HG03354 (cell line): ENCODE measurements at regions not wholly inside any gene's neighbourhood (a gene's known extent, or its start where the extent isn't known, plus 50 kb on each side); places are given as distances from the start of the nearest gene placed in this dataset.

Source experiments
- ATAC-seq: cut with Tn5 transposase; IDR thresholded peaks from one replicate; pipeline ENCODE4 v1.9.1; 2021; ENCODE audit warnings: mild to moderate bottlenecking; ENCODE audit not compliant: unreplicated experiment, poor library complexity, severe bottlenecking

DNA sequence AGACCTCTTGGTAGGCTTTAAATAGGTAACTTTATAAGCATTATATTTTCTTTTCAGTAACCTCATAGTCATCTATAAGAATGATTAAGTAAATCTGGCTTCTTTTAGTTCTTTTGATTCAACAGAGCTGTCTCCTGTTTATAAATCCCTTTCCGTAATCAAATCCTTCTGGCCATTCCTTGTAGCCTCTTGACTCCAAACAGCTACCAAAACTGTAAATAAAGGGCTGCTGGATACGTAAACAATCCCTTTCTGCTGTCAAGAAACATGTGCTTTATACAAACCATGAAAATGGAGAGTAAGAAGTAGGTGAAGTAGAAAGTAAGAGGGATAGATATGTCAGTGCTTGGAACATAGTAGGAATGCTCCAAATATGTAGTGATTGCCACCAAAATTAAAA lies 183.2 kb upstream of the CASK start:
- no peak for ATAC-seq

DNA sequence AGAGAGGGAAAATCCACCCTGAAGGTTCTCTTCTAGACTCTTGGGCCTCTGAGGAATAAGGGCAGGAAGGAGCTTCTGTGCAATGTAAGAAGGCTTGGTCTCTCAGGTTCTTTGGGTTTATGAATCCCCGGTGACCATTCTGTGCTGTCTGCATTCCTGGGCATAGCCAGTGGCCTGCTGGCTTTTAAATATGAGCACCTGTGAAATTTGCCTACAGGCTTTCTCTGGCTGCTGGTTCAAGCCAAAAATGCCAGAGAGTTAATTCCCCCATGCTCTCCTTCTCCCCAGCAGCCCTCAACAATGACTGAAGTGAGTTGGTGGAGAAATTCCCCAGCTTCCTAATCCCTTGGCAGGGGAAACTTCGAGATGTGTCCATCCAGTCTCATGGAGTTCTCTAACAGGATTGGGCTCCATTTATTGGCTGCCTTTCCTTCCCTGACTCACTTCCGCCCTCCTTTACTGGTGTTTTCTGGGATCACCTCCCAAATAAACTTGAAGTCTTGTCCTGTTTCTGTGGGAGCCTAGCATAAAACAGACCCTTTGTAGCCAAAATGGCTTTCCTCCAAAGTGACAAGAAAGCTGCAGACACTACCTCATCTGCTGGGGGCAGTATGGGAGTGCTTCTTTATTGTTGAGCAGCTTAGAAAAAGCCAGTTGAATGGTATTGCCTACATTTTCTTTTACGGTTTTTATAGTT lies 179.4 kb upstream of the CASK start:
- no peak for ATAC-seq

DNA sequence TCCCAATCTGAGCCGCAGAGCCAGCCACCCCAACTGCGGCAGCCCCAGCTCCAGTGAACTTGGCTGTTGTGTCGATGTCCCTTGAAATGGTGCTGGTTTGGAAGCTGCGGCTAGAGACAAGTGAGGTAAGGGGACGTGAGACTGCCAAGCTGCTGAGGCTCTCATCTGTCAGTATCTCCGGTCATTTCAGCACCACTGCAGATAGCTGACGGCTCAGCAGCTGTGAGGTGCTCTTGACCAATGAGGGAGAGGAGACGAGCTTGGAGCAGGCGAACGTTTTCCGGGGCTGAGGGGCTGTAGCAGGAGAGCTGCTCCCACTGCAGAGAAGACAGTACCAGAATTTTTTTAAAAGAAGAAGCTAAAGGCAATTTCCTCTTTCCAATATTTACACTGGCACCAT lies 175.5 kb upstream of the CASK start:
- no peak for ATAC-seq

DNA sequence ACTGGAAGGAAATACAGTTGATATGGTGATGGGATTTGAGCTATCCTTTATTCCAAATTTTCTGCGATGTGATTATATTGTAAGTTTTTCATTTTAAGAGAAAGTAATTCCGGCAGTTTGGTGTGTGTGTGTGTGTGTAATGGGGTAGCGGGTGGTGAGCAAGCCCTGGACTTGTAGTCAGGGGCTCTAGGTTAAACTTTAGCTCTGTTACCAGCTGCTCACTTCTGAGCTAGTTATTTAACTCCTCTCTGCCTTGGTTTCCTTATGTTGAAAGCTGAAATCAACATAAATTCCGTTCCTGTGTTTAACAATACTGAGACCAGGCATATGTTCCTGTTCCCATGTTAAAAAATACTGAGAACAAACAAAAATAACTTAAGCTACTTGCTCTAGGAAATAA lies 174.1 kb upstream of the CASK start:
- ATAC-seq, result no peak

DNA sequence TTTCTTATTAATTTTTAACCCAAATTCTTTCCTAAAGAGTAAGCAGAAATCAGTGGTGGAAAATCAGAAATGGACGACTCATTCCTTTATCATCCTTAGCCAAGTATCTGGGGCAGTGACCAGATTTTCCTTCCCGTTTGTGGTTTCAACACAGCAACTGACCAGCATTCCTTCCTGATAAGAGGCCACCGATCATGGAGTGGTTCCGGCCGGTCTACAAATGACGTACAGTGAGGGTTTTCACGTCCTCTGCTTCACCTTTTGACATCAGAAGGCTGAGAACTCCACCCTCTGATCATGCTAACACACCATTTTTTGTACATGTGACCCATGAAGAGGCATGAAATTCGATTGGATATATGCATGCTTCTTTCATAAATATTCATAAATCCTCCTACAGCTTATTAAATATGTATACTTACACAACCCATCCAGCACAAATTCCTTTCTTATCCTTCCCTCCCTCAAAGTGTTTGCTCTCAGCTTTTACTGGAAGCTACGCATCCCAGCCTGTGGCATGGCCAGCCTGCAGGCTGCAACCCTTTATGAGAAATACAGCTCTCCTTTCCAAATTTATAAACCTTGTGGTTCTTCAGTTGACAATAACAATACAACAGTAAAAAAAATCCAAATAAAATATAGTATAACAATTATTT lies 173.0 kb upstream of the CASK start:
- no peak for ATAC-seq

DNA sequence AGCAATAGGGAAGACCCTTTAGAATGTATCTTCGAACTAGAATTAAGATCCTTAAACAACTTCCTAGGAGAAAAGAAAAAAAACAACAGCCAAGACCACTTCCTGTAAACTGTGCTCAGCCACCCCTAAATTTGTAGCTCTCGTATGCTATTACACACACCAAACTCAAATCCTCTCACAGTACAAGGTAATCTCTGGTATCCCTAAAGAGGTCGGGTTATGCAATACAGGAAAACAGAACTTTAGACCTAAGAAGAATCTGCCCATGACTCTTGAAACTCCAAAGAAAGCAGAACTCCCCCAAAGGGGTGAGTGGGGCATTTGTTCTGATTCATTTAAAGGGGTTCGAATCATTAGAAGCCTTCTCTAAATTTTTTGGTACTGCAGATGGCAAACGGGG lies 170.9 kb upstream of the CASK start:
- peak; percentile 22 for ATAC-seq

DNA sequence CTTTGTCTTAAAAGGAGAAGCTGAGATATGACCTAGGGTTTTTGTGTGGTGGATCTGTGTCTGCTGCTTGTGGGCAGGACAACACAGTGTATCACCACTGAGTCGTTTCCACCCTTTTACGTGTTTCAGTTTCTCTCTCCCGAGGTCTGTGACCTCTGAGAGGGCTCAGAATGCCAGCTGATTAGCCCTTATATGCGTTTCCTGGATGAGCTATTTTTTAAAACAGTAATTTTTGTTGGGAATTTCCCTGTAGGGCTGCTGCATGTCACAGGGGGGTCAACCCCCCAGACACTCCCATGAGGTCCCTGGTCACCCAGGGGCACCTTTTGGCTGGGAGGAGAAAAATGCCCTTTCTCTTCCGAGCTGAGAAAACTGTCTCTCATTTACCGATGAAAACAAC lies 170.4 kb upstream of the CASK start:
- ATAC-seq, result peak; percentile 63

DNA sequence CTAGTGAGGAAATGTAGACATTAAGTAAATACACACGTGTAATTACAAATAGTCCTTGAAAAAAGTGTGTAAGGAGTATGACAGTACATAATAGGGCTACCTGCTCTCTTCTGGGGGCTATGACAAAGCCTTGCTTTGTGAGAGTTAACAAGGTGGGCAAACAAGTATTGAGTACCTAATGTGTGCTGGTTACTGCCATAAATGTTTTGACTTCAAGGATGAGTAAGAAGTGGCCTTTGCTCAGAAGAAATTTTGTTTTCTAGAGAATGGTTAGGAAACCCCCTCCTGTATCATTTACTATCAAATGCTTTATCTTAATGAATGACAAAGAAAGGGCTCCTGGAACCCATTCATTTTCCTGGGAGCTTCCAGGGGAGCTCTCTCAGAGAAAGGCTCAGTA lies 167.0 kb upstream of the CASK start:
- ATAC-seq, result no peak

DNA sequence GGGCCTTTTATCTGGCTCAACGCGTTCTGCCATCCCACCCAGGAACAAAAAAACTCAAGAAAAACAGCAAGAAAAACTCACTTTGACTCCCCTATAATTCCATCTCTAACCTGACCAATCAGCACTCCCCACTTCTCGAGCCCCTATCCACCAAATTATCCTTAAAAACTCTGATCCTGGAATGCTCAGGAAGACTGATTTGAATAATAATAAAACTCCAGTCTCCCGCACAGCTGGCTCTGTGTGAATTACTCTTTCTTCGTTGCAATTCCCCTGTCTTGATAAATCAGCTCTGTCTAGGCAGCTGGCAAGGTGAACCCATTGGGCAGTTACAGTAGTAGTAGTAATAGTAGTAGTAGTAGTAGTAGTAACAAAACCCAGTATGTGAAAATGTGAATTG lies 165.7 kb upstream of the CASK start:
- no peak for ATAC-seq

DNA sequence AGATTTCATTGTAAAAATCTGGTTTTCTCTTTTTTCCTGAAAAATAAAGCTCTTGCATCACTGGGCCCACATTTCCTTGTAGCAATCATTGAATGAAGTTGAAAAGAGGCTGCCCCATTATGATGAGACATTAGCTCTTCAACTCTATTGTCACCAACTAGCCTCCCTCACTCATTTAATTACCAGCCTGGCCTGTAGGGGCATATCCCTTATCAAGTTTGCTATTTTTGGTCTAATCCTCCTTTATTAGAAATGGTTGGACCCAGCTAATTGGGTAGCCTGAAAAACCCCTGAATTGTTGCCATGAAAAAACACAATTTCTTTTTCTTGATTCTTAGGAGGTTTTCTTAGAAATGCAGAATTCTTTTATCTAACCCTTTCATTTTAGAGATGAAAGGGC lies 164.6 kb upstream of the CASK start:
- ATAC-seq, result no peak

DNA sequence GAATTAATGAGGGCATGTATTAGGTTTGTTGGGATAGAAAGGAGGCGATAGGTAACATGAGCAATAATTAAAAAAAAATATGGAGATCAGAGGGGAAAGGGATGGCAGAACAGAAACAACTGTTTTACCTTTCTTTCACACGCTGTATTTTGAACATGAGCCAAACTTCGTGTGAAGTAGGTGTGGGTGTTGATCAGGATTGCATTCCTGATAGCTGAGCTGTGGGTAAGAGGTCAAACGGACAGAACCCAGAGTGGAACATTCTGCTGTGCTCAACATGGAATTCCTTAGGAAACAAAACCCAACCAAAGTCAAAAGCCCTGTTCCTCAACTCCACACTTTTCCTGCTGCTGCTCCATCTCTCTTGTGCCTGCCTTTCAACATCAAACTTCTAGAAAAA lies 162.5 kb upstream of the CASK start:
- ATAC-seq, result no peak

DNA sequence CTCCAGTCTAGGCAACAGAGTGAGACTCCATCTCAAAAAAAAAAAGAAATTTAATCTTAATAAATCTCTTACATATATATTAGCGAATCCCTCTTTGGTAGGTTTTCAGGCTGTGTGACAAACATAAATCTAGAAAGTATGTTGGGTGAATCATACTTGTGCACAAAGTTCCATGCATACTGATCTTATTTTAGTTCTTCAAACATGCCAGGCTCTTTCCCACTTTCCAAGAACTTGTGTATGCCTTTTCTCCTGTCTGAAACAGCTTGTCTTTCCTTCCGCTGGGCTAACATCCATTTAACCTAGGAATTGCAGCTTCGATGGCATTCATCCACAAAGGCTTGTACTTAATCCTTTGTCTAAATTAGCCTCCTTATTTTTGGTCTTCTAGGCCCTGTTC lies 156.6 kb upstream of the CASK start:
- ATAC-seq, result no peak

DNA sequence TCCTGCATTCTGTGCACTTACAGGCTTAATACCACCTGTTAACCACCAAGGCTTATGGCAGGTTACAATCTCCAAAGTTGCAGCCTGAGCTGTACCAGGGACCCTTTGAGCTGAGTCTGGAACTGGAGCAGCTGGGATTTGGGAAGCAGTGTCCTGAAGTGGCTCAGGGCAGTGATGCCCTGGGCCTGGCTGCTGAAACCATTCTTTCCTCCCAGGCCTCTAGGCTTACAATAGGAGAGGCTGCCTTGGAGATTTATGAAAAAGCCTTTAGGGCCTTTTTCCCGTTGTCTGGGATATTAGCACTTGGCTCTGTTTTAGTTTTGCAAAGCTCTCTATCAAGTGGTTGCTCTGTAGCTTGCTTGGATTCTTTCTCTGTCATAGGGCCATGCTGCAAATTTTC lies 154.3 kb upstream of the CASK start:
- no peak for ATAC-seq

DNA sequence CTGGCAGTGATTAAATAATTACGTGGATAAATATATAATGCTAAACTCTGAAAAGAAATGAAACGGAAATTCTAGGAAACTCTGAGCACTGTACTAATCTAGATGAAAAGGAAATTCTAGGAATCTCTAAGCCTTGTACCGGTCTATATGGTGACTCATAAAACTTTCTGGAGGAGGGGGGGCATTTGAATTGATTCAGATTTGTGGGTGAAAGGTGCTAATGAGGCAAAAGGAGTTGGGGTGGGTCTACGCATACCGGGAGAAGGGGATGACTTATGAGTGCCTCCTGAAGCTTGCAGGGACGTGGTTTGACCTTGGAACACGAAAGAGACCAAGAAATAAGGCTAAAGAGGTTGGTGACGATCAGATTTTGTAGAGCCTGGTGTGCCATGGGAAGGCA lies 151.7 kb upstream of the CASK start:
- ATAC-seq, result no peak

DNA sequence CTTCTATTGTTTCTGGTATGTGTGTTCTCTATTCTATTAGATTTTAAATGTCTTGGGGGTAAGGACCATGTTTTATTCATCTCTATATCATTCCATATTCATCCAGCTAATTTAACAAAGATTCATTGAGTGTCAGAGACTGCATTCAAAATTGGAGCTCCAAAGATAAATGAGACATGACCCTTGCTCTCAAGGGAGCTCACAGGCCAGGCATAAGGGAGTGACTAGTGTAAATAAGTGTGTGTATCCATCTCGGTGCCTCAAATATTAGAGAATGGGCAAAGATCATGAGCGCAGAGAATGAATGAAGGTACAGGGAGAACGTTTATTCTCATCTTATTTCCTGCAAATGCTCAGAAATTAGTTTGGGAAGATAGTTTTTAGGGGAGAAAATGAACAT lies 150.1 kb upstream of the CASK start:
- ATAC-seq, result no peak

DNA sequence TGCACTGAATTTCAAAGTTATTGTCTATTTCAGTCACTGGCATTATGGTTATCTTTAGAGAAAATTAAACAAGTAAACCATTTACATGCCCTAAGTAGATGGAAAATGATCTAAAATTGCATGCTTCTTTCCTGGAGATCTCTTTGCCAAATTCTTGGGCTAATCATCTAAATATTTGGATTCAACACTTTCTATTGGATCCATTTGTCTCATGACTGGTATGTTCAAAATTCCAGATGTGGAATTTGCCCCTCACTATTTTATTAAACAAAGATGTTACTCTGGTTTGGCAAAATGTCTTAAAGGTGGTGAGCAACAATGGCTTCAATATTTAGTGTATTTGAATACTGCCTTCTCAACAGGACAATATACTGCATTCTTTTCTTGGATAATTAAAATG lies 147.5 kb upstream of the CASK start:
- ATAC-seq, result no peak

DNA sequence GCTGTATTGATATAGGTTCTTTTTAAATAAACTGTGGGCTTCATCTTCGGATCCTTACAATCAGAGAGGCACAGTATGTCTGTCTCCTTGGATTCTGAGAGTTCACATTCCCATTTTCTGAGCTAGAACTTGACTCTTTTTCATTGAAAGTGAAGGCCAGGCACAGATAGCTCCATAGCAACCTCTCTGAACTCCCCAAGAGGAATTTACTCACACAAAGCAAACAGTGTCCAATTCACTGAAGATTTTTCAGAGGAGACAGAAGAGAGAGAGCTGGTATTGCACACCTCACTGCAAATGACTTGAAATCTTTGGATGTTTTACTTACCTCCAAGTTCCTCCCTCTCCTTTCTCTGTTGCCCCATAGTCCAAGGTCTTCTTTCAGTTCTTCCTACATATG lies 130.9 kb upstream of the CASK start:
- ATAC-seq, result no peak

DNA sequence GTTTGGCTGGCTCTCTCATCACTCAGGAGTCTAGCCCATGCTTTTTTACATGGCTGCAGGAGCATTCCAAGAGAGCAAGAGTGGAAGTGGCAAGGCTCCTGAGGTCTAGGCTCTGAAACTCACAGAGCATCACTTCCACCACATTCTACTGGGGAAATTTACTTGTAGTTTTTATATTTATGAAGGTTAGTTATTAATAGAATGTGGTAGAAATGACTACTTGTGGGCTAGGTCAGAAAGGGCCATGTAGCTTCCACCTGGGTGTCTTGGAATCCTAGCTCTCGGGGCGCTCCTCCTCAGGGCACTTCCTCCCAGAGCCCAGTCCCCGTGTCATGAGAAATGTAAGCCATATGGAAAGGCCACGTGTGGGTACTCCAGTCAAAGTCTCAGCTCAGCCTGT lies 127.0 kb upstream of the CASK start:
- peak; percentile 55 for ATAC-seq

DNA sequence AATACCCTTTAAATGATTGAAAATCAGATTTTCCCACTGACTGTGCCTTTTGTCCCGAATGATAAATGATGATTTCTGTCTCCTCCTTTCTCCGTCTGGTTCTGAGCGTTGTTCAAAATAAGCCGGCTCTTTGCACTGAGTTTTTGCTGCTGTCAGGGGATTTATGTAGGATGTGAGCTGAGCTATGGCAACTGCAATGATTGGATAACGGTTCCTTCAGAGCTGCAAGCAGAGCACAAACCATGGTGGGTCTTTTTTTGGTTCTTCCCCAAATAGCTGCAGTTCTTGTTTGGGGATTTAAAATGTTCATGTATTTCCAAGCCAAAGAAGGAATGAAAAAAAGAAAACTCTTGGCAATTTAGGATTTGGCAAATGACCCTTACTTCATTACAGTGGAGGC lies 124.5 kb upstream of the CASK start:
- ATAC-seq, result no peak

DNA sequence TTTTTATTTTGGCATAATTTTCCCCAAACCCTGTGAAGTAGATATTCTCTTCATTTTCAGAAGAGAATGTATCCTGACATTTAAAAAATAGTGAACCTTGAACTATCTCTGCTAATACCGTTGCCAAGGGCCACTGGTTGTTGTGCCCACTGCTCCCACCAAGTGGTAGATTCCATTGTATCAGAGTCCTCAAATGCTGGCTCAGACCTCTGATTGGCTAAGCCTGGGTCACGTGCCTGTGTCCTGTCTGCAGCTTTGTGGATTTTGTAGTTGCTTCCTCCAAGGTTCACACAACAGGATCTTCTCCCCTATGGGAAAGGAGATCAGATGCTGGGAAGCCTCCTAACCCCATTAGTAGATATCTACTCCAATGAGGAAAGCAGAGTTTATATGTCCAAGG lies 104.8 kb upstream of the CASK start:
- ATAC-seq, result no peak

DNA sequence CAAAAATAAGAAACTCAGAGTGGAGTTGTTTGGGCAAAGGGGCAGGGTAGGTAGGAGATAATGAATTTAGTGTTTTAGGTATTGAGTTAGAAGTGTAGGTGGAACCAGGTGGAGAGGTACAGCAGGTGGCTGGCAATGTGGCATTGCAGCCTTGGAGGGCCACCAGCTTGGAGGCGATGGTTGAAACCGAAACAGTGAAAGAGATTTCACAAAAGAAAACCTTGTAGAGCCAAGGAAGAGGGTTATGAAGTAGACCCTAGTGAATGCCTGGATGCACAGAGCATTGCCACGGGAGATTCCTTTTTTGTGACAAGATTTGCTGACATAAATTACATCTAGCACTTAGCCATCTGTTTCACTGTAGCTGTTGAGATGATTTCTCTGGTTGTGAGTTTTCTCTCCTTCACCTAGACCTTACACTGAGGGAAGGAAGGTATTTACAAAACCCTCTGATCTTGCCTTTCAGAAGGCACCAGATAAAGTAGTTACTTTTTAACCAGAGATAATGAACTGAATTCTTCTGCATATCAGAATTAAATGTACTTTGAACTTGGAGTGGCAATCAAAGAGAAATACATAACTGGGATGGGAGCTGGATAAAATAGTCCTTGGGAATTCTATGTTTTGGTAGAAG lies 104.1 kb upstream of the CASK start:
- ATAC-seq, result no peak
